ENCODE measurements at regions not wholly inside any gene's neighbourhood (a gene's known extent, or its start where the extent isn't known, plus 50 kb on each side); places are given as distances from the start of the nearest gene placed in this dataset.

GRCh38 chr11:121932646-121933185, 183.3 kb downstream of the BLID start:
- TF ChIP-seq CTCF (conservative IDR thresholded peaks at IDR 0.05), result no peak
- TF ChIP-seq ZFX (IDR thresholded peaks at IDR 0.05), result no peak

All from C4-2B (cell line).